AG20443 (cell line): ENCODE measurements at regions not wholly inside any gene's neighbourhood (a gene's known extent, or its start where the extent isn't known, plus 50 kb on each side); places are given as distances from the start of the nearest gene placed in this dataset.

Experiments used
- DNase-seq: peaks from one replicate; pipeline ENCODE4 v3.0.0; 2012; ENCODE audit warnings: low spot score, mixed read lengths

GRCh38 chr18:1564793-1565192 is 660.1 kb downstream of the ADCYAP1 start:
- no peak for DNase-seq

- DNase-seq, result no peak
These were observed 666.5 kb downstream of the ADCYAP1 start for GRCh38 chr18:1571206-1571605.

- DNase-seq, result no peak
These were observed 669.1 kb downstream of the ADCYAP1 start for GRCh38 chr18:1573732-1574131.

GRCh38 chr18:1575084-1575483 is 670.4 kb downstream of the ADCYAP1 start:
- DNase-seq, result no peak

- no peak for DNase-seq
These were observed 673.8 kb downstream of the ADCYAP1 start for GRCh38 chr18:1578505-1578904.

GRCh38 chr18:1581581-1581980 is 676.9 kb downstream of the ADCYAP1 start:
- no peak for DNase-seq

- DNase-seq, result peak; percentile 26
These were observed 681.3 kb downstream of the ADCYAP1 start for GRCh38 chr18:1585881-1586488.

- no peak for DNase-seq
These were observed 688.4 kb downstream of the ADCYAP1 start for GRCh38 chr18:1593091-1593490.

GRCh38 chr18:1595195-1595594 is 690.5 kb downstream of the ADCYAP1 start:
- DNase-seq, result no peak

GRCh38 chr18:1599196-1599595 is 694.5 kb downstream of the ADCYAP1 start:
- DNase-seq, result no peak

- DNase-seq, result no peak
These were observed 700.1 kb downstream of the ADCYAP1 start for GRCh38 chr18:1604751-1605150.

GRCh38 chr18:1618364-1618763 is 713.7 kb downstream of the ADCYAP1 start:
- no peak for DNase-seq

- no peak for DNase-seq
These were observed 714.8 kb downstream of the ADCYAP1 start for GRCh38 chr18:1619507-1619906.

GRCh38 chr18:1624612-1625011 is 719.9 kb downstream of the ADCYAP1 start:
- no peak for DNase-seq

- DNase-seq, result no peak
These were observed 722.8 kb downstream of the ADCYAP1 start for GRCh38 chr18:1627494-1627893.

- DNase-seq, result no peak
These were observed 744.0 kb downstream of the ADCYAP1 start for GRCh38 chr18:1648712-1649111.

- DNase-seq, result no peak
These were observed 747.3 kb downstream of the ADCYAP1 start for GRCh38 chr18:1652018-1652417.

- DNase-seq, result no peak
These were observed 749.2 kb downstream of the ADCYAP1 start for GRCh38 chr18:1653873-1654272.

GRCh38 chr18:1657876-1658275 is 753.2 kb downstream of the ADCYAP1 start:
- no peak for DNase-seq

GRCh38 chr18:1658908-1659566 is 754.4 kb downstream of the ADCYAP1 start:
- no peak for DNase-seq

- DNase-seq, result peak; percentile 5
These were observed 759.4 kb downstream of the ADCYAP1 start for GRCh38 chr18:1663879-1664705.

- no peak for DNase-seq
These were observed 760.4 kb downstream of the ADCYAP1 start for GRCh38 chr18:1665079-1665478.

- DNase-seq, result no peak
These were observed 763.6 kb downstream of the ADCYAP1 start for GRCh38 chr18:1668279-1668678.
